ENCODE measurements at regions not wholly inside any gene's neighbourhood (a gene's known extent, or its start where the extent isn't known, plus 50 kb on each side); places are given as distances from the start of the nearest gene placed in this dataset.

DNA sequence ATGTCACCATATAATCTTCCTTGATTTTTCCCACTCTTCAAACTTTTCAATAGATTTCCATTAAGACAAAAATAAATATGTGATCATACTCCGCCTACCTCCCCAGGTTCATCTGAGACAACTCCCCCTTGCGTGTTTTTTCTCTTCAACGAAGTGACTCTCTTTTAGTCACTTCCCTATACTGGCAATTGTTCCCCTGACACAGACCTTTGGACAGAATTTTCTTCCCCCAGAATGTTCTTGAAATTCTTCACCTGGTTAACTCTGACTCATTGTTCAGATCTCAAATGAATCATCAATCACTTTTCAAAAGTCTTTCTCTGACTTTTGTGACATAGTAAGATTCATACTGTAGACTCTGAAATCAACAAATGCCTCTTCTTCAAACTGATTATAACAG lies 727.3 kb upstream of the LMO3 start:
- TF ChIP-seq, protein P1, sequence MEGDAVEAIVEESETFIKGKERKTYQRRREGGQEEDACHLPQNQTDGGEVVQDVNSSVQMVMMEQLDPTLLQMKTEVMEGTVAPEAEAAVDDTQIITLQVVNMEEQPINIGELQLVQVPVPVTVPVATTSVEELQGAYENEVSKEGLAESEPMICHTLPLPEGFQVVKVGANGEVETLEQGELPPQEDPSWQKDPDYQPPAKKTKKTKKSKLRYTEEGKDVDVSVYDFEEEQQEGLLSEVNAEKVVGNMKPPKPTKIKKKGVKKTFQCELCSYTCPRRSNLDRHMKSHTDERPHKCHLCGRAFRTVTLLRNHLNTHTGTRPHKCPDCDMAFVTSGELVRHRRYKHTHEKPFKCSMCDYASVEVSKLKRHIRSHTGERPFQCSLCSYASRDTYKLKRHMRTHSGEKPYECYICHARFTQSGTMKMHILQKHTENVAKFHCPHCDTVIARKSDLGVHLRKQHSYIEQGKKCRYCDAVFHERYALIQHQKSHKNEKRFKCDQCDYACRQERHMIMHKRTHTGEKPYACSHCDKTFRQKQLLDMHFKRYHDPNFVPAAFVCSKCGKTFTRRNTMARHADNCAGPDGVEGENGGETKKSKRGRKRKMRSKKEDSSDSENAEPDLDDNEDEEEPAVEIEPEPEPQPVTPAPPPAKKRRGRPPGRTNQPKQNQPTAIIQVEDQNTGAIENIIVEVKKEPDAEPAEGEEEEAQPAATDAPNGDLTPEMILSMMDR (IDR thresholded peaks at IDR 0.05) = no peak
- TF ChIP-seq, protein P2, sequence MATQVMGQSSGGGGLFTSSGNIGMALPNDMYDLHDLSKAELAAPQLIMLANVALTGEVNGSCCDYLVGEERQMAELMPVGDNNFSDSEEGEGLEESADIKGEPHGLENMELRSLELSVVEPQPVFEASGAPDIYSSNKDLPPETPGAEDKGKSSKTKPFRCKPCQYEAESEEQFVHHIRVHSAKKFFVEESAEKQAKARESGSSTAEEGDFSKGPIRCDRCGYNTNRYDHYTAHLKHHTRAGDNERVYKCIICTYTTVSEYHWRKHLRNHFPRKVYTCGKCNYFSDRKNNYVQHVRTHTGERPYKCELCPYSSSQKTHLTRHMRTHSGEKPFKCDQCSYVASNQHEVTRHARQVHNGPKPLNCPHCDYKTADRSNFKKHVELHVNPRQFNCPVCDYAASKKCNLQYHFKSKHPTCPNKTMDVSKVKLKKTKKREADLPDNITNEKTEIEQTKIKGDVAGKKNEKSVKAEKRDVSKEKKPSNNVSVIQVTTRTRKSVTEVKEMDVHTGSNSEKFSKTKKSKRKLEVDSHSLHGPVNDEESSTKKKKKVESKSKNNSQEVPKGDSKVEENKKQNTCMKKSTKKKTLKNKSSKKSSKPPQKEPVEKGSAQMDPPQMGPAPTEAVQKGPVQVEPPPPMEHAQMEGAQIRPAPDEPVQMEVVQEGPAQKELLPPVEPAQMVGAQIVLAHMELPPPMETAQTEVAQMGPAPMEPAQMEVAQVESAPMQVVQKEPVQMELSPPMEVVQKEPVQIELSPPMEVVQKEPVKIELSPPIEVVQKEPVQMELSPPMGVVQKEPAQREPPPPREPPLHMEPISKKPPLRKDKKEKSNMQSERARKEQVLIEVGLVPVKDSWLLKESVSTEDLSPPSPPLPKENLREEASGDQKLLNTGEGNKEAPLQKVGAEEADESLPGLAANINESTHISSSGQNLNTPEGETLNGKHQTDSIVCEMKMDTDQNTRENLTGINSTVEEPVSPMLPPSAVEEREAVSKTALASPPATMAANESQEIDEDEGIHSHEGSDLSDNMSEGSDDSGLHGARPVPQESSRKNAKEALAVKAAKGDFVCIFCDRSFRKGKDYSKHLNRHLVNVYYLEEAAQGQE (IDR thresholded peaks at IDR 0.05) = no peak
- TF ChIP-seq NFE2L2 (conservative IDR thresholded peaks at IDR 0.05; ENCODE audit: low read length) = no peak
- no peak for TF ChIP-seq ESRRA (IDR thresholded peaks at IDR 0.05; ENCODE audit: borderline replicate concordance, low read length)
- no peak for TF ChIP-seq MYC (IDR thresholded peaks at IDR 0.05; ENCODE audit: borderline replicate concordance, low read length)
- no peak for TF ChIP-seq POLR2A (IDR thresholded peaks at IDR 0.05; ENCODE audit: low read length)
- TF ChIP-seq, protein P3, sequence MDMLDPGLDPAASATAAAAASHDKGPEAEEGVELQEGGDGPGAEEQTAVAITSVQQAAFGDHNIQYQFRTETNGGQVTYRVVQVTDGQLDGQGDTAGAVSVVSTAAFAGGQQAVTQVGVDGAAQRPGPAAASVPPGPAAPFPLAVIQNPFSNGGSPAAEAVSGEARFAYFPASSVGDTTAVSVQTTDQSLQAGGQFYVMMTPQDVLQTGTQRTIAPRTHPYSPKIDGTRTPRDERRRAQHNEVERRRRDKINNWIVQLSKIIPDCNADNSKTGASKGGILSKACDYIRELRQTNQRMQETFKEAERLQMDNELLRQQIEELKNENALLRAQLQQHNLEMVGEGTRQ (IDR thresholded peaks at IDR 0.05) = no peak
